NCI-H82 treated with DMSO at 0.1 percent for 48 hours (cell line): ENCODE measurements at regions not wholly inside any gene's neighbourhood (a gene's known extent, or its start where the extent isn't known, plus 50 kb on each side); places are given as distances from the start of the nearest gene placed in this dataset.

Source experiments
- DNase-seq: peaks from one replicate; lab custom pipeline; 2025; ENCODE audit not compliant: unreplicated experiment; lab: John Stamatoyannopoulos, UW

- DNase-seq, result no peak
These were observed 87.2 kb upstream of the XCR1 start for GRCh38 chr3:46114323-46114988.

DNA sequence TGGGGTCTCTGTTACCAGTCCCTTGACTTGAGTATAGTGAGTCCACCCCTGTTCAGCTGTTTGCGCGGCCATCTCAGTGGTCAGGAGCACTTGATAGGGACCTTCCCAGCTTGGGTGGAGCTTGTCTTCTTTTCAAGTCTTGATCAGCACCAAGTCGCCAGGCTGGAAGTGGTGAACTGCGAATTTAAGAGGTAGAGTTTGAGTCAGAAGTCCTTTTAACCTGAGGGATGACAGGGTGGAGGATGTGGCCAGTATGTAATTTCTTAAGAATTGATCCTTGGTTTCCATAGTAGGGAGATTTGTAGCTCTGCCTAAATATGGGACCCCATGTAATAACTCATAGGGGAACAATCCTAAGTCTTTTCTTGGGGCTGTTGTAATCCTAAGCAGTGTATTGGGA, 86.3 kb upstream of the XCR1 start:
- no peak for DNase-seq

DNA sequence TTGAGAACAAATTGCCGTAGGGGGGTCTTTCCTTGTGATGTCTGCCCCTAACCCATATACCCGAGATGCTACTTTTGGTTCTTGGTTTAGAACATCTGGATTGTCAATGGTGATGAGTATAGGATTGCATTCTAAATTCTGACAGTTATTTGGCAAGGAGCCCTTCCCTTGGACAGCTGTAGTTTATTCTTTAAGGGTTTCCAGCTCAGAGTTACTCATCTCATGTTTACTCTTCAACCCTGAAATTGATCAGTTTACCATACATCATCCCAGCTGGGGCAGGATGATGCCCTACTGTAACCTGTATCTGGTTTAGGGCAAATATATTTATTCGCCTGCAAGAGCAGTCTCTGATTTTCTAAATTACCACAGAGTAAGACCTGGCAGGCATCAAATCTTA, 85.7 kb upstream of the XCR1 start:
- DNase-seq, result no peak

DNA sequence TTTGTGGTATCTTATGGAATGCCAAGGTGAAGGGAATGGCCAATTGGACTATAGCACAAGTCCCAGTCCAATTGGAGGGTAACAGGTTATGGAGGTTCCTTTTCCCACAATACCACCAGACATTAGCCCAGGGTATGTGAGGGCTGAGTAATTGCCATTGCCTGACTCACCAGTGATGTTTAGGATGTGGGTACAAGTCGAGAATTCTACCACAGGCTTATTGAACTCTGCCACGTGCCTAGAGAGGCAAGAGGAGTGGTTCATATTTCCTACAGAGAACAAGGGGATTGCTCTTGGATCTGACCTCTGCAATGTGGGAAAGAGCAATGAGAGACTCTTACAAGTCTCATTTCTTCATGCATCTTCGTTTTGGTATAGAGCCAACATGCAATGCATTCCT, 85.0 kb upstream of the XCR1 start:
- DNase-seq, result no peak

DNA sequence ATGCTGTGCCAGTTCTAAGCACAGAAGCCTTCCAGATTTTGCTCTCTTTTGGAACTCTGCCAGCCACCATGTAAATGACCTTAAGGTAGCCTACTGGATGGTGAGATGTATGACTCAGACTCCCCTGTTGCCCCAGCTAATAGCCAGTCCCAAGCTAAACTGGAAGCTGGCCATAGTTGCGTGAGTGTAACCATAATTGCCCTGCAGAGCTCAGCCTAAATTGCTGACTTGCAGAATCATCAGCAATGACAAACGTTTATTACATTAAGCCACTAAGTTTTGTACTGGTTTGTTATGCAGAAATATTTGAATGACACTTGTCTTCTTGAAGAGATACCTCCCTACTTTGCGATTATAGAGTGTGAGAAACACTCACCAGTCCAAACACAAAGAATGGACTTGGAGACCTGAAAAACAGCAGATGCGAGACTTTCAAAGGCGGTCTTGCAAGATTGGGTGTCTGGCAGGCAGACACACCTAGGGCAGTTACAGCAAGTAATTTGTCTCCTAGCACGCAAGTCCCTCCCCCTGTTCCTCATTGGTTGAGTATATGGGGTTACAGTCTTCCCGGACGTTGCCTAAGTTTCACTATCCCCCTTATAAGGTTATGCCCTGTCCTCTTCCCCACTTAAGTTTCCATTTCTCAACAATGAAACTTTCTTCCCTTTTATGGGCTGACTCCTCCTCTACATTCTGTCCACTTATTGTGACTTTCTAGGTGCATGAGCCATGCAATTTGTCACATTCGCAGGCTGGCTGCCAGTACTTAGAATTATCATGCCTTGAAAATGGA, 83.6 kb upstream of the XCR1 start:
- DNase-seq, result no peak

DNA sequence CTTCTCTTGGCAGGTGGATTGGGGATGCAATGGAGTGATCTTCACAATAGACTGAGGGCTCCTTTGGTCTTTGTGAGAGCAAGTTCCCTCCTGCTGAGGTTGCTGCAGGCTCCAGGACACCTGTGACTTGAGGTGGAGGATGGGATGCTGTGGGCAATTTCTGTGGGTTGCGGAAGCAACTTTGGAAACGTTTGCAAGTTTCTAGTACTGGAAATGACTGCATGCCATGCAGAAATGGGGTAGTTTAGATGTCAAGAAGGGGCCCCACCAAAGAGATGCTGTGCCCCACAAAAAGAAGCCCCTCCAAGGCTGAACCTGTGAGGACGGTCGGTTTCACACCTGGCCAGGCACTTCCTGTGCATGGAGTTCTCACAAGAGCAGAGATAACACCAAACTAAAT, 80.4 kb upstream of the XCR1 start:
- no peak for DNase-seq

- no peak for DNase-seq
These were observed 78.1 kb upstream of the XCR1 start for GRCh38 chr3:46105306-46105919.

DNA sequence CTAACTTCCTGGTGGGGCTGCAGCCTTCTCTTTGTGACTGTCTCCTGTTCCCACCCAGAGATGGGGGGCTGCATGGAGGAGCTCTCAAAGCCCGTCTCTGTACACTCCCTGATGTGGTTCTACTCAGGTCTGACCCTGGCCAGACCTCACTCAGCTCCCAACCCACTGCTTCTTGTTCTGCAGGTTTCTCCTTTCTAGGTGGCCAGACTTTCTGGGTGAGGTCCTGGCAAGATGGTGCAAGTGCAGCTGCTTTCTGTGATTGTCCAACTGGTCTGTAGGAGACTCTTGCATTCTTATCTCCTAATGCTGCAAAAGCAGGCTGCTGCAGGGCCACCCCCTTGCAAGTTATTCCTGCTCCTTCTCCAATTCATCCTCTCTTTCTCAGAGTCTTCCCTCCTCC, 77.4 kb upstream of the XCR1 start:
- no peak for DNase-seq

DNA sequence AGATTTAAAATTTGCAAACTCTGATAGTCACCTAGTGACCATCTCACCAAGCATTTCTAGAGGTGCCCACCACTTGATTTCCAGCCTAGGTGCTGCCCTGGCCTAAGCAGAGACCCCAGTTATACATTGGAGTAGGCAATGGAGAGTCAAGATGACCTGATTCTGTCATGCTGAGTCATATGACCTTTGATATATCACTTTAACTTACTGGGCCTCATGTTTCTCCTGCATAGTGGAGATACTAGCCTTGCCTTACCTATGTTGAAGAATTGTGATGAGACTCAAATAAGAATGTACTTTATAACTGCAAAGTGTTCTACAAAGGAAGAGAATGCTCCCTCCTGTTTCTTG, 75.5 kb upstream of the XCR1 start:
- DNase-seq, result no peak

DNA sequence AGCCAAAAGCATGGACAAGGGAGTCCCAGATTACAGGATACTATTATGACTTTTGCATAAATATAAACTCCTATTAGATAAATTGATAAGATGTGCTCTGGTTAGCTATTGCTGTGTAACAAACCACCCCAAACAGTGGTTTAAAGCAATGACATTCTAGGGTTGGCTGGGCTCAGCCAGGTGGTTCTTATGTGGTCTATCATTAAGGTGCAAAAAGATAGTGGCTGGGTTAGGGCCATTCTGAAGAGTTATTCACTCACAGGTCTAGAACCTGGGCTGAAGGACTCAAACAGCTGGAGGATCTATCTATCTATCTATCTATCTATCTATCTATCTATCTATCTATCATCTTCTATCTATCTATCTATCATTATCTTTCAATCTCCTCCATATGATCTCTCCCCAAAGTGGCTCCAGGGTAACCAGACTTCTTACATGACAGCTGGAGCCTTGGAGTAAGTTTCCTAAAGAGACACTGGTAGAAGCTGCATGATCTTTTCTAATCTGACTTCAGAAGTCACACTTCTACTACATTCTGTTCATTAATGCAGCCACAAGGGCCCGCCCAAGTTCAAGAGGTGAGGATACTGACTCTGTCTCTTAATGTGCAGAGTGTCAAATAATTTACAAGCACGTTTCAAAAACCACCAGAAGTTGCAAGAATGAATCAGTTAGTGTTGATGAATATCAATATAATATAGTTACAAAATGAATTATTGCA, 74.9 kb upstream of the XCR1 start:
- no peak for DNase-seq

GRCh38 chr3:46100812-46101211, 73.5 kb upstream of the XCR1 start:
- DNase-seq, result no peak

GRCh38 chr3:46098319-46098761, 71.1 kb upstream of the XCR1 start:
- no peak for DNase-seq

- no peak for DNase-seq
These were observed 70.5 kb upstream of the XCR1 start for GRCh38 chr3:46097691-46098241.

DNA sequence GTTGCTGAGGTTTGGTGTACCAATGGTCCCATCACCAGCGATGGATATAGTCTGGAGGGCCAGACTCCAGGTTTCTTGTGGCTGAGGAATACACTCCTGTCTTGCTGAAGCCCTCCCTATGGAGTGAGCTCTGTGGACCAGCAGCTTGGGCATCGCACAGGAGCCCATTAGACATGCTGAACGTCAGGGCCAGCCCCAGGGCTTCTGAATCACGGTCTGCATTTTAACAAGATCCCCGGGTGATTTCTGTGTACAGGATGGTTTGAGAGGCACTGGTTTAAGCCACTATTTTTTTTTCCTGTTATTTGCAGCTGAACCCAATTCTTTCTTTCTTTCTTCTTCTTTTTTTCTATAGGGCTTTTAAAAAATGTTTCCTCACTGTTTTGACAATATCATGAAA, 69.5 kb upstream of the XCR1 start:
- DNase-seq, result no peak

- DNase-seq, result no peak
These were observed 69.1 kb upstream of the XCR1 start for GRCh38 chr3:46096336-46096735.

DNA sequence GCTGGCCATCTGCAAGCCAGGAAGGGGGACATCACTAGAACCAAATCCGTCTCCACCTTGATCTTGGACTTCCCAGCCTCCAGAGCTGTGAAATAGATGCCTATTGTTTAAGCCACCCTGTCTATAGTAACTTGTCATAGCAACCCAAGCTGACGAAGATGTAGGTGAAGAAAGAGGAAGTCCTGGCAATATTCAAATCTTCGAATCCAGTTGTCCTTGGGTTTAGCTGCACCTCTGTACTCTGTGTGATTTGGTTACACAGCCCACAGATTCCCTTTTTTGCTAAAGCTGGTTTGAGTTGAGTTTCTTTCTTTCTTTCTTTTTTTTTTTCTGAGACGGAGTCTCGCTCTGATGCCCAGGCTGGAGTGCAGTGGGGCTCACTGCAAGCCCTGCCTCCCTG, 68.0 kb upstream of the XCR1 start:
- DNase-seq, result no peak

GRCh38 chr3:46094506-46094905, 67.2 kb upstream of the XCR1 start:
- no peak for DNase-seq

- no peak for DNase-seq
These were observed 66.7 kb upstream of the XCR1 start for GRCh38 chr3:46093966-46094365.

DNA sequence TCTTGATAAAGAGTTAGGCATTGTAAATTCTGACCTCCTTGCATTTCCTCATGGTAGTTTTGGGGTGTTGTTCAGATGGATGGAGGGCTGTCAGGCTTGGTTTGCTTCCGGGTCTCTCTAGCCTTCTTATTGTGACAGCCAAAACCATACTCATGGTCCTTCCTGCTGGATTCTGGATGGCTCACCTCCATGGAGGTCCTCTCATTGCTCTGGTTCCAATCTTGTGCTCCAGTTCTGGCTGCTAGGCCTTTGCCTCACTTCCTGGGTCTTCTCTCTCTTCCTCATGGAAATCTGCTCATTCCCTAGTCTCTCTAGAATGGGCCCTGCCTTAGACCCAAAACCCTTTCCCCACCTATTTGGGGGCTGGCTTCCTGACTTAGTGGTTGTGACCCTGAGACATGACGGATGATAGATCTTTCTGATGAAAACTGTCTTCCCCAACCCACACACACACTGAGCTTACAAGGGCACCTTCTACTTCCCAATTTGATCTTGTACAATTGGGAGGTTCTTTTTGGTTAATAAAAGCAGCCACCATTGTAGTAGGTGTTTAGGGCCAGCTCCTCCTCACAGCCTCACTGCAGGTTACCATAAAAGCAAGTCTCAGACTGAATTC, 66.2 kb upstream of the XCR1 start:
- no peak for DNase-seq

GRCh38 chr3:46092702-46093080, 65.4 kb upstream of the XCR1 start:
- DNase-seq, result no peak
